Mucosa of descending colon (tissue), 3 donors: ENCODE measurements at regions not wholly inside any gene's neighbourhood (a gene's known extent, or its start where the extent isn't known, plus 50 kb on each side); places are given as distances from the start of the nearest gene placed in this dataset.
A peak's percentile ranks its signal among the peaks of the same experiment; 100 is the strongest.

Experiments used
- ATAC-seq: fragments of 200-7000 bp; cut with Tn5 transposase; one replicate; pipeline ENCODE4 v1.9.1; 2020; ENCODE audit warnings: mild to moderate bottlenecking, moderate library complexity
- DNase-seq, 3 donors: peaks; one replicate each; pipeline ENCODE4 v3.0.0-alpha.2; 2020
- H3K36me3 ChIP-seq: fragments of 200-600 bp; one replicate; pipeline ENCODE4 v1.8.0; 2021; ENCODE audit warnings: low read depth, mild to moderate bottlenecking
- H3K4me1 ChIP-seq: fragments of 200-600 bp; one replicate; pipeline ENCODE4 v1.8.0; 2021; ENCODE audit warnings: low read depth, mild to moderate bottlenecking
- H3K4me3 ChIP-seq: fragments of 200-600 bp; one replicate; pipeline ENCODE4 v1.8.0; 2021; ENCODE audit warnings: mild to moderate bottlenecking
- H3K9me3 ChIP-seq: fragments of 200-600 bp; one replicate; pipeline ENCODE4 v1.8.0; 2021; ENCODE audit warnings: mild to moderate bottlenecking
- intact Hi-C, 2 donors: fragments of 100-400 bp; cut with DNase I in 1 of 2; cut with micrococcal nuclease in 1 of 2; formaldehyde crosslinking; loops; one replicate each; pipeline versions ENCODE4 v1.11.0 to v1.11.1; 2022; cut with DNase I, micrococcal nuclease
- TF ChIP-seq, protein P1 (sequence below): fragments of 200-600 bp; IDR thresholded peaks from one replicate; pipeline ENCODE4 v1.8.0; 2022; ENCODE audit warnings: antibody characterized with exemption, mild to moderate bottlenecking
- donor health status: DM: no; HTN: no; CAD: no; lungs with moderate emphysema.
- donor health status: DM: no; HTN: no; CAD: no.
- donor health status: DM: no; HTN: yes; CAD: no.

DNA sequence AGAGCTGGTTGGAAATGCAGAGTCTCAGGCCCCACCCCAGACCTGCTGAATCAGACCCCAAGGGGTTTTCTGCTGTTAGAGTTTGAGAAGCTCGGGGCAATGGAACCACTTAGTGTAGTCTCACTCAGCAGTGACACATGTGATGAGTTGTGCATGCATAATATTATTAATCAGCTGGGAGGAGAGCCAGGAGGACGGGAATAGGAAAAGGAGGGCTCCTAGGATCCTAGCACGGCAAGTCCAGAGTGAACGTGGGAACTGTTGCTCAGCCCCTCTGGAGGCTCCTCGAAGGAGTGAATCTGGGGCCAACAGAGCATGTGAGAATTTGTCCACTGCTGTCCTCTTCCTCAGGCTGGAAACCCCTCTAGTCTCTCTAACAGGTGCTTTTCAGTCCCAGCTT is 87.1 kb downstream of the HS1BP3 start:
- ATAC-seq: no peak
- TF ChIP-seq, protein P1, sequence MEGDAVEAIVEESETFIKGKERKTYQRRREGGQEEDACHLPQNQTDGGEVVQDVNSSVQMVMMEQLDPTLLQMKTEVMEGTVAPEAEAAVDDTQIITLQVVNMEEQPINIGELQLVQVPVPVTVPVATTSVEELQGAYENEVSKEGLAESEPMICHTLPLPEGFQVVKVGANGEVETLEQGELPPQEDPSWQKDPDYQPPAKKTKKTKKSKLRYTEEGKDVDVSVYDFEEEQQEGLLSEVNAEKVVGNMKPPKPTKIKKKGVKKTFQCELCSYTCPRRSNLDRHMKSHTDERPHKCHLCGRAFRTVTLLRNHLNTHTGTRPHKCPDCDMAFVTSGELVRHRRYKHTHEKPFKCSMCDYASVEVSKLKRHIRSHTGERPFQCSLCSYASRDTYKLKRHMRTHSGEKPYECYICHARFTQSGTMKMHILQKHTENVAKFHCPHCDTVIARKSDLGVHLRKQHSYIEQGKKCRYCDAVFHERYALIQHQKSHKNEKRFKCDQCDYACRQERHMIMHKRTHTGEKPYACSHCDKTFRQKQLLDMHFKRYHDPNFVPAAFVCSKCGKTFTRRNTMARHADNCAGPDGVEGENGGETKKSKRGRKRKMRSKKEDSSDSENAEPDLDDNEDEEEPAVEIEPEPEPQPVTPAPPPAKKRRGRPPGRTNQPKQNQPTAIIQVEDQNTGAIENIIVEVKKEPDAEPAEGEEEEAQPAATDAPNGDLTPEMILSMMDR: no peak
- no peak for DNase-seq
- intact Hi-C loops: no loop called here
- no peaks in the 10 kb centered on the region for H3K9me3 ChIP-seq
- H3K36me3 ChIP-seq: no peaks in the 10 kb centered on the region
- no peaks in the 10 kb centered on the region for H3K4me1 ChIP-seq
- H3K4me3 ChIP-seq: no peak overlapping the region

DNA sequence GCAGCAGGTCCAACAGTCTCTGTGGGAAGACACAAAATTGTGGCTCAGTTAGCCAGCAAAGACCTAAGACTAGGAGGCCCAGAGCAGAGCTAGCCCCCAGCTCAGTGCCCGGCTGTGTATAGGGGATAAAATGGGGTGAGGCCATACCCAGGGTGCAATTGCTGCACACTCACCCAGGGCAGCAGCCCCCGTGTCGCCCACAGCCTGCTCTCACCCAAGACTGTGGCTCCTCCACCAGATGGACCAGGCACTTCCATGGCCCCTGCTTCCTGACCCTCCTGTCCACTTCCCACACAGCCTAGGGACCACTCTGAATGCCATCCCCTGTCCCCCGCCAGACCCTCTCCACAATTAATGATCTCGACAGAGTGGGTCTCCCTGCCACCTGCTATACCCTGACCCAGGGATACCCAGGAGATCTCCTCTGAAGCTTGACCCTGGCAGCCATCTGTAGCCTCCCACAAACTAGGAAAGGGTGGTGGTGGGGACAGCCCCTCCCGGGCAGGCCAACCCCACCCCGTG is 85.7 kb downstream of the HS1BP3 start:
- no peak for DNase-seq
- H3K9me3 ChIP-seq: no peaks in the 10 kb centered on the region
- no peak for ATAC-seq
- intact Hi-C loops: no loop called here
- TF ChIP-seq, protein P1: no peak
- no peak overlapping the region for H3K4me3 ChIP-seq
- H3K4me1 ChIP-seq: no peaks in the 10 kb centered on the region
- no peaks in the 10 kb centered on the region for H3K36me3 ChIP-seq

DNA sequence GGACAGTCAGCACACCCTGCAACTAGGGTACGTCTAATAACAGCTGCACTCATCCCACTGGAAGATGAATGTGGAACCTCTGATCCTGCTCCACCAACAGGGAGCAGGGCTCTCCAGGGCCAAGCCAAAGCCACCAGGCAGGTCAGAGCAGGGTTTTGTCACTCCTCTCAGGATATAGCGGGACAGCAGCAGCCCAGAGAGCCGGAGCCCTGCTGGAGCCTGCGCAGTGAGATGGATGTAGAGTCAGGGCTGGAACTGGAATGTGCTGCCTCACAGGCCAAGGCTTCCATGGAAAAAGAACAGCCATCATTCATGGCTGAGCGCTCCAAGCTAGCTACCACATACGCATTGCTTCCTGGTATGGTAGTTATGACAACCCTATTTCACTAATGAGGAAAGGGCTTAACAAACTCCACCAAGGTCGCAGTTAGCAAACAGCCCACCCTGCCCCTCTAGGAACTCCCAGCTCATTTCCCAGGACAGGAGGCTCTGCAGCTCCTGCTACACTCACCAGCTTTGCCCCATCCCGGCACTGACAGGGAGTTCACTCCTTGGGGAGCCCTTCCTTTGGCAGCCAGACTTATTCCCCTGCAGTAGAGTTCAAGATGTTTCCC is 85.2 kb downstream of the HS1BP3 start:
- ATAC-seq (peak; percentile 17), DNase-seq (no peak)
- Histone ChIP-seq H3K4me1 (no peaks in the 10 kb centered on the region), H3K9me3 (no peaks in the 10 kb centered on the region), H3K36me3 (no peaks in the 10 kb centered on the region), H3K4me3 (no peak overlapping the region)
- intact Hi-C loops: no loop called here
- TF ChIP-seq, protein P1: no peak

DNA sequence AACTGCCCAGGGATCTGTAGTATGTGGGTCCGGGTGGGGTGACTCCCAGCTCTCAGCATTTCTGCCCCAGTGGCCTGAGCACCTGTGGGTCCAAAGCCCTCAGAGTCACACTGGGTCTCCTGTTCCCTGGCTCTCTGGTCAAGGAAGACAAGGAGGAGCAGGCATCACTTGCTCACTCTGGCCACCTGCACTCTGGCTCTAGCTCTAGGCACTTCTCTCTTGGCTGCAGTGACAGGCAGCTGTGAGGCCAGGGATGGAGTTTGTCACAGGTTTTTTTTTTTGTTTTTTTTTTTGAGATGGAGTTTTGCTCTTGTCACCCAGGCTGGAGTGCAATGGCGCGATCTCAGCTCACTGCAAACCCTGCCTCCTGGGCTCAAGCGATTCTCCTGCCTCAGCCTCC is 84.6 kb downstream of the HS1BP3 start:
- Histone ChIP-seq H3K4me3 (no peak overlapping the region), H3K36me3 (no peaks in the 10 kb centered on the region), H3K9me3 (no peaks in the 10 kb centered on the region), H3K4me1 (no peaks in the 10 kb centered on the region)
- no peak for ATAC-seq
- no peak for DNase-seq
- intact Hi-C loops: no loop called here
- TF ChIP-seq, protein P1: no peak

DNA sequence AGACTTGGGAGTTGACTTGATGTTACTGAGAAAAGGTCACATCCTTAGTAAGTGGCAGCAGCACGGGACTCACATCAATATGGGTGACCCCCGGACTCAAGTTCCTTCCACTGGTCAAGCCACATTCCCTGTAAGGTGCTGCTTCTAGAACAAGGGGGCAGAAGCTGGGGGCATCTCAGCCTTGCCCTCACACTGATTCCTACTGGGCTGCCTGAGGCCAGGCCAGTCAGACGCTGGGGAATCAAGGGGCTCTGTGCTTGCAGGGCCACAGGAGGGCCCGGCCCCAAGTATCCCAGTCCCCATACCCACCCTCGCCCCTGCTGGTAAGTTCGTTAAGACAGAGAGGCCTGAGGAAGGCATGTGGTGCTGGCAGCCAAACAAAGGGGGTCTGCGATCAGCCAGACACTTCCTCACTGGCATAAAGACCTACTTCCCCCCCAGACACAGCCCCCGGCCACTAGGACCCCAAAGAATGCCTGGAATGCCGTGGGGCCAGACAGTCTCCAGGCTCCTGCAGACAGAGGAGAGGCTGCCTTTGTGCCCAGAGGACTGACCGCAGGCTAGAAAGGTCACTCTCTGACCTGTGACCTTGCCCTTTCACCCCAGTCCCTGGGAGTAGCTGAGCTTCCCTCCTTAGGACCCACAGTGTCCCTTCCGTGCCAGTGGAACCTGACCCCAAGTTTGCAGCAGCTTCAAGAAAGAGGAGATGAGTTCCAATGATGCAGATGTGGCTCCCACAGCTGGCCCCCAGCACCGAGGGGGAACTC is 83.6 kb downstream of the HS1BP3 start:
- H3K4me1 ChIP-seq: no peaks in the 10 kb centered on the region
- H3K36me3 ChIP-seq: no peaks in the 10 kb centered on the region
- TF ChIP-seq, protein P1: no peak
- no peaks in the 10 kb centered on the region for H3K9me3 ChIP-seq
- intact Hi-C loops: no loop called here
- no peak overlapping the region for H3K4me3 ChIP-seq
- DNase-seq: no peak
- ATAC-seq: no peak
